ENCODE measurements at regions not wholly inside any gene's neighbourhood (a gene's known extent, or its start where the extent isn't known, plus 50 kb on each side); places are given as distances from the start of the nearest gene placed in this dataset.

DNA sequence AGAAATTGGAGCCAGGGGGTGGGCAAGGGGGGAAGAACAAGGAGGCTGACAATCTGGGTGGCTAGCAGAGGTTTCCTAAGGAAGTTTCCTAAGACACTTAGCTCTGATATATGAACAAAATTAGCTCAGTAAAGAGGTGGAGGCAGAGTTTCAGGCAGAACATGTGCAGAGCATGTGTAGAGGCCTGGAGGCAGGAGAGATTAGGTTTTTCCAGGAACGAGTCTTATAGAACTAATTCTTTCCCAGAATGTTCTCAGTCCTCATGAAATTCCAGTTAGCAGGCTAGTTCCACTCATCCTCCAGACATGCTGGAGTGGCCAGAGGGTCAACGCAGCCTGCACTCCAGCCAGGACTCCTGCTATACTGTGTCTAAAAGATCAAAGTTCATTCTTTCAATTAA, 184.7 kb downstream of the LACC1 start:
- no peak for TF ChIP-seq CTCF (IDR thresholded peaks at IDR 0.05)
- TF ChIP-seq POLR2A (IDR thresholded peaks at IDR 0.05) = no peak
